Adipocyte (in vitro differentiated cells): ENCODE measurements at regions not wholly inside any gene's neighbourhood (a gene's known extent, or its start where the extent isn't known, plus 50 kb on each side); places are given as distances from the start of the nearest gene placed in this dataset.

Experiments used
- DNase-seq: peaks from one replicate; pipeline ENCODE4 v3.0.0-alpha.2; 2015; ENCODE audit warnings: low read depth
- H3K27me3 ChIP-seq: replicated peaks from 2 replicates; pipeline ENCODE4 v1.7.0; 2013; ENCODE audit warnings: mild to moderate bottlenecking, low read length, moderate library complexity; ENCODE audit not compliant: control insufficient read depth, insufficient read depth
- H3K36me3 ChIP-seq: 2 replicates; pipeline ENCODE4 v1.7.0; 2013; ENCODE audit warnings: low read length, mild to moderate bottlenecking, moderate library complexity; ENCODE audit not compliant: control insufficient read depth, insufficient read depth, severe bottlenecking
- H3K4me1 ChIP-seq: 2 replicates; pipeline ENCODE4 v1.7.0; 2013; ENCODE audit warnings: mild to moderate bottlenecking, low read length, moderate library complexity; ENCODE audit not compliant: control insufficient read depth, insufficient read depth
- H3K4me3 ChIP-seq: 2 replicates; pipeline ENCODE4 v1.7.0; 2013; ENCODE audit warnings: mild to moderate bottlenecking, low read length, moderate library complexity
- H3K9ac ChIP-seq: 2 replicates; pipeline ENCODE4 v1.7.0; 2013; ENCODE audit warnings: mild to moderate bottlenecking, low read length, moderate library complexity
- H3K9me3 ChIP-seq: 2 replicates; pipeline ENCODE4 v1.7.0; 2013; ENCODE audit warnings: mild to moderate bottlenecking, low read length, moderate library complexity; ENCODE audit not compliant: control insufficient read depth

- no peak overlapping the region for H3K4me3 ChIP-seq
- H3K9ac ChIP-seq = no peak overlapping the region
Observed at GRCh38 chr20:40916276-40916675, 112.3 kb upstream of the TOP1 start.

GRCh38 chr20:40920291-40920690, 108.3 kb upstream of the TOP1 start:
- H3K27me3 ChIP-seq = no peaks in the 10 kb centered on the region
- H3K9ac ChIP-seq = no peak overlapping the region
- no peaks in the 10 kb centered on the region for H3K4me1 ChIP-seq
- H3K36me3 ChIP-seq = no peaks in the 10 kb centered on the region
- no peak overlapping the region for H3K4me3 ChIP-seq
- no peaks in the 10 kb centered on the region for H3K9me3 ChIP-seq
- no peak for DNase-seq

More at GRCh38 chr20:40916276-40916675, 112.3 kb upstream of the TOP1 start:
- Histone ChIP-seq H3K36me3 (no peaks in the 10 kb centered on the region), H3K9me3 (no peaks in the 10 kb centered on the region), H3K27me3 (no peaks in the 10 kb centered on the region), H3K4me1 (no peaks in the 10 kb centered on the region)
- DNase-seq = no peak

- H3K9ac ChIP-seq = no peak overlapping the region
- H3K4me3 ChIP-seq = no peak overlapping the region
- H3K4me1 ChIP-seq = no peaks in the 10 kb centered on the region
- H3K27me3 ChIP-seq = peaks cover 10% of the 10 kb centered on the region
- no peak for DNase-seq
- no peaks in the 10 kb centered on the region for H3K9me3 ChIP-seq
- no peaks in the 10 kb centered on the region for H3K36me3 ChIP-seq
Observed at GRCh38 chr20:40922865-40923264, 105.8 kb upstream of the TOP1 start.

- H3K36me3 ChIP-seq = no peaks in the 10 kb centered on the region
- DNase-seq = no peak
Observed at GRCh38 chr20:40925829-40926510, 102.7 kb upstream of the TOP1 start.

GRCh38 chr20:40926928-40927327, 101.7 kb upstream of the TOP1 start:
- Histone ChIP-seq H3K4me1 (no peaks in the 10 kb centered on the region), H3K9me3 (no peaks in the 10 kb centered on the region)

More at GRCh38 chr20:40925829-40926510, 102.7 kb upstream of the TOP1 start:
- no peaks in the 10 kb centered on the region for H3K4me1 ChIP-seq
- H3K9me3 ChIP-seq = no peaks in the 10 kb centered on the region
- H3K9ac ChIP-seq = no peak overlapping the region
- no peak overlapping the region for H3K4me3 ChIP-seq
- H3K27me3 ChIP-seq = peaks cover 14% of the 10 kb centered on the region

GRCh38 chr20:40930561-40930960, 98.1 kb upstream of the TOP1 start:
- Histone ChIP-seq H3K9ac (no peak overlapping the region), H3K4me1 (no peaks in the 10 kb centered on the region), H3K9me3 (no peaks in the 10 kb centered on the region), H3K4me3 (no peak overlapping the region), H3K36me3 (no peaks in the 10 kb centered on the region), H3K27me3 (peaks cover 14% of the 10 kb centered on the region)
- DNase-seq = no peak

More at GRCh38 chr20:40926928-40927327, 101.7 kb upstream of the TOP1 start:
- peaks cover 14% of the 10 kb centered on the region for H3K27me3 ChIP-seq
- no peak for DNase-seq
- H3K36me3 ChIP-seq = no peaks in the 10 kb centered on the region
- H3K9ac ChIP-seq = no peak overlapping the region
- H3K4me3 ChIP-seq = no peak overlapping the region

GRCh38 chr20:40931410-40932044, 97.1 kb upstream of the TOP1 start:
- no peak for DNase-seq
- Histone ChIP-seq H3K4me1 (no peaks in the 10 kb centered on the region), H3K27me3 (peaks cover 5% of the 10 kb centered on the region), H3K9me3 (no peaks in the 10 kb centered on the region), H3K36me3 (no peaks in the 10 kb centered on the region), H3K9ac (no peak overlapping the region), H3K4me3 (no peak overlapping the region)

GRCh38 chr20:40932436-40932835, 96.2 kb upstream of the TOP1 start:
- Histone ChIP-seq H3K36me3 (no peaks in the 10 kb centered on the region), H3K4me3 (no peak overlapping the region), H3K27me3 (peaks cover 4% of the 10 kb centered on the region), H3K9me3 (no peaks in the 10 kb centered on the region), H3K9ac (no peak overlapping the region), H3K4me1 (no peaks in the 10 kb centered on the region)
- DNase-seq = no peak

GRCh38 chr20:40933758-40934157, 94.9 kb upstream of the TOP1 start:
- DNase-seq = no peak
- Histone ChIP-seq H3K36me3 (no peaks in the 10 kb centered on the region), H3K27me3 (peaks cover 4% of the 10 kb centered on the region), H3K9me3 (no peaks in the 10 kb centered on the region), H3K4me1 (no peaks in the 10 kb centered on the region), H3K4me3 (no peak overlapping the region), H3K9ac (no peak overlapping the region)

- H3K9ac ChIP-seq = no peak overlapping the region
- H3K9me3 ChIP-seq = no peaks in the 10 kb centered on the region
- H3K4me3 ChIP-seq = no peak overlapping the region
- no peaks in the 10 kb centered on the region for H3K27me3 ChIP-seq
- DNase-seq = no peak
- no peaks in the 10 kb centered on the region for H3K36me3 ChIP-seq
- H3K4me1 ChIP-seq = no peaks in the 10 kb centered on the region
Observed at GRCh38 chr20:40938020-40938419, 90.6 kb upstream of the TOP1 start.

- DNase-seq = no peak
- H3K4me1 ChIP-seq = no peaks in the 10 kb centered on the region
- H3K9ac ChIP-seq = no peak overlapping the region
- no peaks in the 10 kb centered on the region for H3K36me3 ChIP-seq
- H3K9me3 ChIP-seq = no peaks in the 10 kb centered on the region
- no peak overlapping the region for H3K4me3 ChIP-seq
- peaks cover 6% of the 10 kb centered on the region for H3K27me3 ChIP-seq
Observed at GRCh38 chr20:40939667-40940066, 89.0 kb upstream of the TOP1 start.
